HCT116 (cell line): ENCODE measurements at regions not wholly inside any gene's neighbourhood (a gene's known extent, or its start where the extent isn't known, plus 50 kb on each side); places are given as distances from the start of the nearest gene placed in this dataset.

ENCODE experiments used
- ATAC-seq: fragments of 200-7000 bp; cut with Tn5 transposase; 2 replicates; pipeline ENCODE4 v1.9.1; 2020; ENCODE audit warnings: mild to moderate bottlenecking, moderate library complexity
- BruUV-seq: library from RNA; stranded (reverse); fragments of 400-500 nt; replicated peaks from 2 replicates; lab custom pipeline; 2021; lab: Mats Ljungman, UMichigan
- CTCF ChIA-PET: fragments of 300-600 bp; sonication (Branson Sonifier 250); formaldehyde crosslinking; loops from one replicate; lab custom pipeline; 2021; ENCODE audit warnings: antibody characterized with exemption; lab: Charles Lee
- POLR2A ChIA-PET: fragments of 300-600, 350-600 bp; sonication (Branson Sonifier 250); formaldehyde crosslinking; loops from one replicate; lab custom pipeline; 2021; ENCODE audit warnings: antibody characterized with exemption; lab: Charles Lee
- RAD21 ChIA-PET, 2 experiments: fragments of 300-600 bp; sonication (Branson Sonifier 250); formaldehyde crosslinking; loops; one replicate each; lab custom pipeline; 2023; ENCODE audit warnings: low total read pairs in 2 of 2; ENCODE audit not compliant: uncharacterized antibody in 2 of 2, unreplicated experiment in 2 of 2, low non-redundant PET in 1 of 2; lab: Charles Lee
- DNase-seq: peaks from one replicate; pipeline ENCODE4 v3.0.0-alpha.2; 2010; ENCODE audit warnings: low read depth, low spot score
- H2AFZ ChIP-seq: fragments of 200-600 bp; shearing (Covaris generic), sonication (generic); 2 replicates; pipeline ENCODE4 v1.6.1; 2017; ENCODE audit warnings: low read depth, mixed run types, mixed read lengths, antibody characterized with exemption, low read length; ENCODE audit not compliant: poor library complexity, severe bottlenecking
- H3K27ac ChIP-seq: 2 replicates; pipeline ENCODE4 v1.5.1; 2012; ENCODE audit warnings: low read depth, low read length
- H3K27me3 ChIP-seq: fragments of 200-600 bp; sonication (generic); 2 replicates; pipeline ENCODE4 v1.6.1; 2016; ENCODE audit warnings: mixed run types, low read length, mixed read lengths; ENCODE audit not compliant: insufficient read depth
- H3K36me3 ChIP-seq, 2 experiments: fragments of 200-500 bp in 1 of 2; fragments of 200-600 bp in 1 of 2; sonication (Bioruptor generic) in 1 of 2; sonication (generic) in 1 of 2; 2 replicates each; pipeline versions ENCODE4 v1.5.1 to v1.6.1; 2014 to 2016; ENCODE audit warnings: low read length in 2 of 2, inconsistent platforms in 1 of 2, mixed read lengths in 1 of 2, mixed run types in 1 of 2; ENCODE audit not compliant: insufficient read depth in 2 of 2, control insufficient read depth in 1 of 2
- H3K4me1 ChIP-seq, 2 experiments: fragments of 200-600 bp in 1 of 2; sonication (generic) in 1 of 2; 2 replicates each; pipeline versions ENCODE4 v1.5.1 to v1.6.1; 2012 to 2017; ENCODE audit warnings: low read length in 2 of 2, inconsistent platforms in 1 of 2, mild to moderate bottlenecking in 1 of 2, mixed read lengths in 1 of 2, mixed run types in 1 of 2, moderate library complexity in 1 of 2; ENCODE audit not compliant: insufficient read depth in 2 of 2, control insufficient read depth in 1 of 2
- H3K4me2 ChIP-seq: fragments of 200-600 bp; sonication (generic); 2 replicates; pipeline ENCODE4 v1.6.1; 2017; ENCODE audit warnings: mixed run types, low read length, mixed read lengths
- H3K4me3 ChIP-seq, 2 experiments: fragments of 200-600 bp in 1 of 2; sonication (generic) in 1 of 2; replicated peaks in 1 of 2; 2 replicates each; pipeline ENCODE4 v1.5.1; 2011 to 2016; ENCODE audit warnings: low read length in 2 of 2, control low read depth in 1 of 2, low read depth in 1 of 2, mild to moderate bottlenecking in 1 of 2, mixed read lengths in 1 of 2, mixed run types in 1 of 2
- H3K79me2 ChIP-seq: fragments of 200-600 bp; sonication (generic); 2 replicates; pipeline ENCODE4 v1.6.1; 2017; ENCODE audit warnings: mild to moderate bottlenecking, mixed run types, low read length, moderate library complexity, mixed read lengths; ENCODE audit not compliant: insufficient read depth
- H3K9ac ChIP-seq: fragments of 200-600 bp; sonication (generic); 2 replicates; pipeline ENCODE4 v1.6.1; 2016; ENCODE audit warnings: low read length, mixed read lengths
- H3K9me2 ChIP-seq: fragments of 200-600 bp; sonication (generic), shearing (Covaris generic); 2 replicates; pipeline ENCODE4 v1.6.1; 2017; ENCODE audit warnings: mixed run types, mild to moderate bottlenecking, moderate library complexity; ENCODE audit not compliant: insufficient read depth
- H3K9me3 ChIP-seq, 2 experiments: fragments of 200-500 bp in 1 of 2; fragments of 200-600 bp in 1 of 2; sonication (Bioruptor generic) in 1 of 2; sonication (generic) in 1 of 2; 2 replicates each; pipeline ENCODE4 v1.6.1; 2014 to 2017; ENCODE audit warnings: low read length in 2 of 2, mixed read lengths in 2 of 2, inconsistent platforms in 1 of 2, low read depth in 1 of 2, mild to moderate bottlenecking in 1 of 2, mixed run types in 1 of 2, moderate library complexity in 1 of 2; ENCODE audit not compliant: control insufficient read depth in 1 of 2, insufficient read depth in 1 of 2
- H4K20me1 ChIP-seq: fragments of 200-600 bp; sonication (generic), shearing (Covaris generic); 2 replicates; pipeline ENCODE4 v1.6.1; 2017; ENCODE audit warnings: mixed run types, mild to moderate bottlenecking, moderate library complexity; ENCODE audit not compliant: insufficient read depth
- CEBPB ChIP-seq: IDR thresholded peaks from 2 replicates; pipeline ENCODE4 v1.6.1; 2012; ENCODE audit warnings: low read depth
- EZH2phosphoT487 ChIP-seq: fragments of 200-600 bp; IDR thresholded peaks from 2 replicates; pipeline ENCODE4 v1.6.1; 2018; ENCODE audit warnings: antibody characterized with exemption, borderline replicate concordance
- FOSL1 ChIP-seq: IDR thresholded peaks from 2 replicates; pipeline ENCODE4 v1.6.1; 2012; ENCODE audit warnings: low read depth
- POLR2A ChIP-seq: IDR thresholded peaks from 2 replicates; pipeline ENCODE4 v1.7.0; 2011; ENCODE audit warnings: borderline replicate concordance; ENCODE audit not compliant: insufficient read depth, insufficient read length; ENCODE audit errors: extremely low read depth
- POLR2AphosphoS5 ChIP-seq: IDR thresholded peaks from 2 replicates; pipeline ENCODE4 v1.6.1; 2011; ENCODE audit warnings: mild to moderate bottlenecking, low read depth, low read length, moderate library complexity
- RAD21 ChIP-seq: IDR thresholded peaks from 2 replicates; pipeline ENCODE4 v1.6.1; 2012; ENCODE audit warnings: low read depth, mild to moderate bottlenecking
- SRF ChIP-seq: IDR thresholded peaks from 2 replicates; pipeline ENCODE4 v1.6.1; 2012; ENCODE audit warnings: low read depth
- TCF7L2 ChIP-seq: IDR thresholded peaks from 2 replicates; pipeline ENCODE4 v1.7.0; 2011; ENCODE audit warnings: borderline replicate concordance, inconsistent platforms; ENCODE audit not compliant: insufficient read depth, insufficient read length; ENCODE audit errors: extremely low read depth
- ZFX ChIP-seq: fragments of 450-650 bp; IDR thresholded peaks from 2 replicates; pipeline ENCODE4 v1.6.1; 2017
- intact Hi-C: fragments of 100-400 bp; cut with micrococcal nuclease; formaldehyde crosslinking; loops from 2 replicates; pipeline ENCODE4 v1.10.0; 2022
- TF ChIP-seq, protein P1 (sequence below), 3 experiments: fragments of 200-600 bp in 1 of 3; sonication (generic) in 1 of 3; IDR thresholded peaks in 2 of 3; conservative IDR thresholded peaks in 1 of 3; 2 replicates each; pipeline ENCODE4 v1.5.1; 2012 to 2017; ENCODE audit warnings: low read depth in 2 of 3, low read length in 2 of 3, antibody characterized with exemption in 1 of 3, borderline replicate concordance in 1 of 3, control low read depth in 1 of 3, mild to moderate bottlenecking in 1 of 3, mixed read lengths in 1 of 3, mixed run types in 1 of 3, moderate library complexity in 1 of 3; ENCODE audit not compliant: insufficient read depth in 1 of 3
- TF ChIP-seq, protein P2 (sequence below): IDR thresholded peaks from 2 replicates; pipeline ENCODE4 v1.6.1; 2011; ENCODE audit warnings: mild to moderate bottlenecking, low read length, moderate library complexity; ENCODE audit not compliant: insufficient replicate concordance; ENCODE audit errors: extremely low read depth

DNA sequence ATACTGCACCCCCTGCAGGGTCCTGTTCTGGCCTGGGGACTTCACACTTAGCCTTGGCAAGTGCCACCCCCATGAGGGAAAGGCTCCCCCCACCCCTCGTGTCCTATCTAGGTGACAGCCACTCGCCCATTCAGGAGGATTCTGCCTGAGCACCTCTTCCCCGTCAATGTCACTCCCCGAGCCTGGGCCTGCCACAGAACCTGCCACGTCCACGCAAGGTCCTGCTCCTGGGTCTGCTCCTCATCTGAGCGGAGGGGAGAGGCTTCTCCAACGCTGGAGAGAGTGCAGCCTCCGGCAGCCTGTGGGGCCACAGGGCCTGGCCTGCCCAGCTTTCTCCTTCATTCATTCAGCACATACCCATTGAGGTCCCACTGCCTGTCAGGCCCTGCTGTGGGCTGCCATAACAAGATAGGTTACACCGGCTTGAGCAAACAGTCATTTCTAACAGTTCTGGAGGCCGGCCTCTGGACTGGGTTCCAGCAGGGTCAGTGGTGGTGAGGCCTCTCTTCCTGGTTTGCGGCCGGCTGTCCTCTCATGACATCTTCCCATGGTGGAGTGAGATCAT, 92.0 kb upstream of the RET start:
- H3K36me3 ChIP-seq: no peaks in the 10 kb centered on the region
- H3K9me3 ChIP-seq: no peaks in the 10 kb centered on the region
- ATAC-seq (no peak), DNase-seq (no peak)
- H3K9ac ChIP-seq: no peak overlapping the region
- H2AFZ ChIP-seq: no peak overlapping the region
- H4K20me1 ChIP-seq: no peaks in the 10 kb centered on the region
- CTCF ChIA-PET: no interaction called here
- H3K27me3 ChIP-seq: no peaks in the 10 kb centered on the region
- H3K4me3 ChIP-seq: no peak overlapping the region
- no peaks in the 10 kb centered on the region for H3K4me1 ChIP-seq
- no peaks in the 10 kb centered on the region for H3K79me2 ChIP-seq
- no peak overlapping the region for H3K4me2 ChIP-seq
- TF ChIP-seq, protein P1, sequence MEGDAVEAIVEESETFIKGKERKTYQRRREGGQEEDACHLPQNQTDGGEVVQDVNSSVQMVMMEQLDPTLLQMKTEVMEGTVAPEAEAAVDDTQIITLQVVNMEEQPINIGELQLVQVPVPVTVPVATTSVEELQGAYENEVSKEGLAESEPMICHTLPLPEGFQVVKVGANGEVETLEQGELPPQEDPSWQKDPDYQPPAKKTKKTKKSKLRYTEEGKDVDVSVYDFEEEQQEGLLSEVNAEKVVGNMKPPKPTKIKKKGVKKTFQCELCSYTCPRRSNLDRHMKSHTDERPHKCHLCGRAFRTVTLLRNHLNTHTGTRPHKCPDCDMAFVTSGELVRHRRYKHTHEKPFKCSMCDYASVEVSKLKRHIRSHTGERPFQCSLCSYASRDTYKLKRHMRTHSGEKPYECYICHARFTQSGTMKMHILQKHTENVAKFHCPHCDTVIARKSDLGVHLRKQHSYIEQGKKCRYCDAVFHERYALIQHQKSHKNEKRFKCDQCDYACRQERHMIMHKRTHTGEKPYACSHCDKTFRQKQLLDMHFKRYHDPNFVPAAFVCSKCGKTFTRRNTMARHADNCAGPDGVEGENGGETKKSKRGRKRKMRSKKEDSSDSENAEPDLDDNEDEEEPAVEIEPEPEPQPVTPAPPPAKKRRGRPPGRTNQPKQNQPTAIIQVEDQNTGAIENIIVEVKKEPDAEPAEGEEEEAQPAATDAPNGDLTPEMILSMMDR (IDR thresholded peaks at IDR 0.05 in 2 of 3, conservative IDR thresholded peaks at IDR 0.05 in 1 of 3; ENCODE audit: borderline replicate concordance in 1 of 3, insufficient read depth in 1 of 3, low read depth in 2 of 3, low read length in 2 of 3): no peak
- TF ChIP-seq SRF (no peak), RAD21 (no peak), FOSL1 (no peak), POLR2AphosphoS5 (no peak), EZH2phosphoT487 (no peak), CEBPB (no peak), TCF7L2 (no peak), POLR2A (no peak), ZFX (no peak)
- TF ChIP-seq, protein P2, sequence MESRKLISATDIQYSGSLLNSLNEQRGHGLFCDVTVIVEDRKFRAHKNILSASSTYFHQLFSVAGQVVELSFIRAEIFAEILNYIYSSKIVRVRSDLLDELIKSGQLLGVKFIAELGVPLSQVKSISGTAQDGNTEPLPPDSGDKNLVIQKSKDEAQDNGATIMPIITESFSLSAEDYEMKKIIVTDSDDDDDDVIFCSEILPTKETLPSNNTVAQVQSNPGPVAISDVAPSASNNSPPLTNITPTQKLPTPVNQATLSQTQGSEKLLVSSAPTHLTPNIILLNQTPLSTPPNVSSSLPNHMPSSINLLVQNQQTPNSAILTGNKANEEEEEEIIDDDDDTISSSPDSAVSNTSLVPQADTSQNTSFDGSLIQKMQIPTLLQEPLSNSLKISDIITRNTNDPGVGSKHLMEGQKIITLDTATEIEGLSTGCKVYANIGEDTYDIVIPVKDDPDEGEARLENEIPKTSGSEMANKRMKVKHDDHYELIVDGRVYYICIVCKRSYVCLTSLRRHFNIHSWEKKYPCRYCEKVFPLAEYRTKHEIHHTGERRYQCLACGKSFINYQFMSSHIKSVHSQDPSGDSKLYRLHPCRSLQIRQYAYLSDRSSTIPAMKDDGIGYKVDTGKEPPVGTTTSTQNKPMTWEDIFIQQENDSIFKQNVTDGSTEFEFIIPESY: no peak
- POLR2A ChIA-PET: no interaction called here
- RAD21 ChIA-PET: no interaction called here
- BruUV-seq: no TSS peak
- intact Hi-C loops: no loop called here
- H3K9me2 ChIP-seq: no peaks in the 10 kb centered on the region
- no peak overlapping the region for H3K27ac ChIP-seq
